GM19438 (cell line): ENCODE measurements at regions not wholly inside any gene's neighbourhood (a gene's known extent, or its start where the extent isn't known, plus 50 kb on each side); places are given as distances from the start of the nearest gene placed in this dataset.
"Not testable (repeated sequence)": the region's sequence is repeated elsewhere in the genome, so short reads cannot be mapped to it uniquely, and the experiment has no call there.

Source experiments
- ATAC-seq: cut with Tn5 transposase; IDR thresholded peaks from one replicate; pipeline ENCODE4 v1.9.1; 2021; ENCODE audit warnings: low read depth; ENCODE audit not compliant: unreplicated experiment

- no peak for ATAC-seq
Observed at GRCh38 chr3:110504401-110504800, 567.2 kb upstream of the NECTIN3 start.

GRCh38 chr3:110504901-110505300, 566.7 kb upstream of the NECTIN3 start:
- no peak for ATAC-seq

- ATAC-seq, result no peak
Observed at GRCh38 chr3:110506890-110507289, 564.7 kb upstream of the NECTIN3 start.

DNA sequence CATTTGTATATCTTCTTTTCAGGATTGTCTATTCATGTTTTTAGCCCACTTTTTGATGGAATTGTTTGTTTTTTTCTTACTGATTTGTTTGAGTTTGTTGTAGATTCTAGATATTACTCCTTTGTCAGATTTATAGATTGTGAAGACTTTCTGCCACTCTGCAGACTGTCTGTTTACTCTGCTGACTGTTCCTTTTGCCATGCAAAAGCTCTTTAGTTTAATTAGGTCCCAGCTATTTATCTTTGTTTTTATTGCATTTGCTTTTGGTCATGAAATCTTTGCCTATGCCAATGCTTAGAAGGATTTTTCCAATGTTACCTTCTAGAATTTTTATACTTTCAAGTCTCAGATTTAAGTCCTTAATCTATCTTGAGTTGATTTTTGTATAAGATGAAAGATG, 564.0 kb upstream of the NECTIN3 start:
- ATAC-seq, result not testable (repeated sequence)

- no peak for ATAC-seq
Observed at GRCh38 chr3:110512961-110513360, 558.7 kb upstream of the NECTIN3 start.

DNA sequence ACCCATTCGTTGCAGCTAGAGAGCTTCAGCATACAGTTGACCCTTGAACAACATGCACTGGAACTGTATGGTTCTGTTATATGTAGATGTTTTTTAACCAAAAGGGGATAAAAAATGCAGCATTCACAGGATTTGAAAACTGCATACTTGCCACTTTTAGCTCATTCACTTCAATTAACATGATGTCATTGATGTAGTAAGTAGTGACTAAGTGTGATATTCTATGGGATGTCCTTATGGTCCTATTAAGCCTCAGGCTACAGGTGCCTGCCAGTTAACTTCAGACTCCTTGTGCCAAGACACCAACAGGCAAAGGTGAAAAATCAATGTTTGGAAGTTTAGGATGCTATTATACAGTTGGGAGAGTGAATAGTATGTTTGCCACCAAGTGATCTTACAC, 553.6 kb upstream of the NECTIN3 start:
- ATAC-seq, result no peak

- ATAC-seq, result no peak
Observed at GRCh38 chr3:110519071-110519470, 552.5 kb upstream of the NECTIN3 start.

GRCh38 chr3:110521019-110521418, 550.6 kb upstream of the NECTIN3 start:
- no peak for ATAC-seq

- ATAC-seq, result not testable (repeated sequence)
Observed at GRCh38 chr3:110525558-110526064, 546.0 kb upstream of the NECTIN3 start.

- ATAC-seq, result no peak
Observed at GRCh38 chr3:110526777-110527727, 544.6 kb upstream of the NECTIN3 start.

DNA sequence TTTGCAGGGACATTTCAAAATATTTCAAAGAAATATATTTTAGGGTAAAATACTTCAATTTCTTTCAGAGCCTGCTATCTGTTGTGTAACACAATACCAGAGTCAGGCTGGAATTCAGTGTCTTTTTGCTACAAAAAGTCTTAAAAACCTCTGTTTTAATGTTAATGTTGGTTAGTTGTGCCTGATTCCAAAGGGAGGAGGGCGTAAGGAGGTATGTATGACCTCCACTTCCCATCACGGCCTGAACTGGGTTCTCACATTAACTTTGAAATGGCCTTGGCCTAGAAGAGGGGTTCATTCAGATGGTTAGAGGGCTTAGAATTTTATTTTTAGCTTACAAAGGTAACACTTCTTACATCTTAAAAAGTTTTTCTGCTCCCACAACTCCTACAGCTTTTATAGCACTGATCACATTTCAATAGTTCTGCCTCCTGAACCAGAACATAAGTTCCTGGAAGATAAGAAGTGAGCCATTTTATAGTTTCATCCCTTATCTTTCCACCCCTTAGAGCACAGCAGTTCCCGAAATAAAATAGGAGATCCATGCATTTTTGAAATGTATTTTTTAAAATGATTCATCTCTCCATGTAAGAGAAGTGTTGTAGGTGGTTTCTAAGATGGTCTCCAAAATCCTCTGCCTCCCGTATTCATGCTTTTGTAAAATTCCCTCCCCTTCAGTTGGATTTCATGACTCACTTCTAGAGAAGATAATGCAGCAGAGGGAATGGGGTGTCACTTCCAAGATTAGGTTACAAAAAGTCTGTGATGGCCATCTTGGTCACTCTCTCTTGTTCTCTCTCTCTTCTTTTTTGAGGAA, 543.1 kb upstream of the NECTIN3 start:
- no peak for ATAC-seq

DNA sequence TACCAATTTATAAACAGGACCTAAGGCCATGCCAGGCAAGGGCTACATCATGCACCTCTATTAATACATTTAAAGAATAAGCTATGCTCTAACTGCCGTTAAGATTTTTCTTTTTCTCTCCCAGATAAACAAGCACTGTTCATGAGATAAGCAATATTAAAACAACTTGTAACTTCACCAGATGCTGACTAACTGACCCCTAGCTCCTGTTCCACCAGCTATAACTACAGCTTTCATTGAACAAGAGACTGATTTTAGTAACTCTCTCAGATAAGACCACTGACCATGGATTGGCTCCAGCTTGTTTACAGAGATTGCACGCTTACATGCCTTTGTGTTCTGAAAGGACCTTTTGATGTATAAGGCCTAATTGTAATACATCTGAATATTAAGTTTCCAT, 540.7 kb upstream of the NECTIN3 start:
- ATAC-seq, result no peak

- ATAC-seq, result no peak
Observed at GRCh38 chr3:110533089-110533488, 538.5 kb upstream of the NECTIN3 start.

DNA sequence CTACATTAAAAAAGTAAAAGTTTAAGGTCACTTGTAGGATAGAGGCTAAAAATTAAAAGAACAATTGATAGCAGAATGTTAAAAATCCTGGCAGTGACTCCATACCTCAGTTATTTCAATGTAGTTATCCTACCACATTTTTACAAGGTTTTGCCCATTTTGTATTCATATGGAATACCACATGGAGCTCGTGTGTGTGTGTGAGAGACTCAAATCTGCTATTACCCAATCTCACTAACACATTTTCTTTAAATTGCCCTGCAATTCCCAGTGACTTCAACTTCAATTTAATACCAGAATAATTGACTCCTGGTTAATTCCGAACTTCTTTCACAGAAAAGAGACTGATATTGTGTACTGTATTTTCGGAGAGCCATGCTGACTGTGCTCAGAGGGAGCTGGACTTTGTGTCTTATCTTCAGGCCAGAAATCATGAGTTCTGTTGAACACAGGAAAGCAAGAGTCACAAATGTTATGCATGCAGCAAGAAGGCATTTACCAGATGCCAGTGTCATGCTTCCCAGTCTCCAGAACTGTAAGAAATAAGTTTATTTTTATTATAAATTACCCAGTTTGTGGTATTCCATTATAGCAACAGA, 529.0 kb upstream of the NECTIN3 start:
- no peak for ATAC-seq

GRCh38 chr3:110544730-110545129, 526.9 kb upstream of the NECTIN3 start:
- ATAC-seq, result no peak

DNA sequence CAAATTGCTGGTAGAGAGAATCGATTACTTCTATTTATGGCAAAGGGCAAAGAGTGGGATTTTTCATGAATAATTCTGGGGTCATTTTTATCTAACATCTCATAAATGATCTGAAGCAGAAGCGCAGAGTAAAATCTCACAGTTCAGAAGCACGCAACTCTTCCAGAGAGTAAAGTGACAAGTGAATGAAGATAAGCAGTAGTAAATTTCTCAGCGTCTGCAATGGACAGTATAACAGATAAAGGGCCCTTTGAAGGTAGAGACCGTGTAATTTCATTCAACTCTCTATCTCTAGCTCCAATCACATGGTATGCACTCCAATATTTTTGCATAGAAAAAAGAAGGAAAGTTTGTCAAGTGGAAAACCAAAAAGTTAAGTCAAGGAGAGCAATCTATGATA, 521.1 kb upstream of the NECTIN3 start:
- ATAC-seq, result no peak

DNA sequence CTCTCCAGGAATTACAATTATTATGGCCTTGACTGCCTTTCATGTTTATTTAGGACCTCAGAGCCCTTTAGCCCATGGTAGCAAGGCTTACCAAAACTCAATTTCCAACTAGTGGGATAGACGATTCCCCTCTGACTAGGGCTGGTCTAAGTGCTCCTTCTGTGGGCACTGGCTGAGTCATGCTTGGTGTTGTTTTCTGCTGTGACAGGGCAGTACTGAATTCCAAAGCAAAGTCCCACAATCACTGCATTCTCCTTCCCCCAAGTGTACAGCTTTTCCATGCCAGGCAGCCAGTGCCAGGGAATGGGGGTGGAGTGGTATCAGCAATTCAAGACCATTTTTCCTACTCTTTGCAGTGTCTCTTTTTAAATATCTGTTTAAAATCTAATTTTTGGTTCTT, 509.0 kb upstream of the NECTIN3 start:
- ATAC-seq, result no peak

DNA sequence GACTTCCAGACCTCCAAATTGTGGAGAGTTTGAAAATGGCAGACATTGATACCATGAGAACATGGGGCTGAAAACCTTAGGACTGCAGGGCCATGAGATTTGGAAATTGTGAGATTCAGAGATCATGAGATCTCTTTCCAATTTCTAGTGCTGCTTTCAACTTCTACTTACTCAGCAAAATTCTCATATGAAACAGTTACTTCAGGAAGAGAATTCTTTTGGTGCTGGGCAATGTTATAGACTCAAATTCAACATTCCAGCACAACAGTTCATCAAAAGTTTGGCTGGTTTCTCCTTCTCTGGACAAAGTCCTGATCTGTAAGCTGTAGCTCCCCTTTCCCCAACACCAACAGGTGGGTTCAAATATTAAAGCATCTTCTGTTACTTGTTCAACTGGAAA, 506.9 kb upstream of the NECTIN3 start:
- no peak for ATAC-seq

DNA sequence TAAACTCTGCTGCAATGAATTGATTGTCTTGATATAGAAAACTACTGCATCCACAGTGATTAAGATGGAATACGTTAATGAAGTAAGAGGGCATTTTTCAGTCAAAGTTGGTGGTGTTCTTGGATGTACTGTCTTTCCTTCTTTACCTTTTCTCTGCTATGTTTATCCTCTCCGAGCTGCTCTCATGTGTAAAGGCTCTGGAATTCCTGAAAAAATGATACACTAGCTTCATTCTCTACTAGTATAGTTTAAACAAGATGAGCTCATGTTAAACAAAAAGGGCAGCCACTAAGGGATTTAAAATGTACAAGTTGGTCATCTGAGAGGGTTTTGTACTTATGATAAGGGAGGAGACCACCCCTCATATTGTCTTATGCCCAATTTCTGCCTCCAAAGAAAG, 504.6 kb upstream of the NECTIN3 start:
- no peak for ATAC-seq

DNA sequence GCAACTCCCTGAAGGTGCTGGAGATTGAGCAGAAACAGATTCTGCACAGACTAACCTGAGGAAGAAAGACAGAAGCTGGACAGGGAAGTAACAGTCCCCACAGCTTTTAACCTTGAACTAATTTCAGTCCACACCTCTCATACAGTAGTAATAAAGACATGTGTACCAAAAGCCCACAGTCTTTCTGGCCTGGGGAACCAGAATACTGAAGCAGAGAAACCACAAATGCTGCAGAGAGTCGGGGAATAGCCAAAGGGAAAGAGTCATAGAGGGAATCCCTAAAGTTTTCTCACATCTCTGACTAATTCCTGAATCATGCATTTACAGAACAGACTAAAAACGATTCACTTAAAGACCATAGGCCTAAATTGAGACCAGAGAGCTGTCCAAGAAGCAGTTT, 503.4 kb upstream of the NECTIN3 start:
- no peak for ATAC-seq

DNA sequence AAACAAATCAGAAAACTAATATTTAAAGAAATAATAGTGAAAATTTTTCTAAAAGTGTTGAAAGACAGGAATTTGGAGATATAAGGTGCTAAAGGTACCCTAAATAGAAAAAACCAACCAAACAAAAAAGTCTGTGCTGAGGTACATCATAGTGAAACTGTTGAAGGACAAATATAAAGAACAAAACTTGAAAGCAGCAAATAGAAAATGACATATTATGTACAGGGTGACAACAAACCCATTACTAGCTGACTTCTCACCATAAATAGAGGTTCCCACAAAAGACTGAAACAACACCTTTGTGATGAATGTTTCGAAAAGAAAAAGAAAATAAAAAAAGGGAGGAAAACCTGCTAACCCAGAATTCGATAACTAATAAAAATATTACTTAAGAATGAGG, 502.5 kb upstream of the NECTIN3 start:
- no peak for ATAC-seq
